ENCODE measurements at regions not wholly inside any gene's neighbourhood (a gene's known extent, or its start where the extent isn't known, plus 50 kb on each side); places are given as distances from the start of the nearest gene placed in this dataset.

GRCh38 chr17:5687646-5688045 lies 103.3 kb upstream of the NLRP1 start:
- no peaks in the 10 kb centered on the region for H3K79me2 ChIP-seq (ENCODE audit: low read length)
- no peak overlapping the region for H3K9ac ChIP-seq (ENCODE audit: low read length)
- H4K20me1 ChIP-seq (ENCODE audit: insufficient read depth, low read length): no peaks in the 10 kb centered on the region
- H3K27ac ChIP-seq (ENCODE audit: low read length): no peak overlapping the region
- H3F3A ChIP-seq (ENCODE audit: insufficient read depth, low read length): no peaks in the 10 kb centered on the region
- H3K27me3 ChIP-seq (replicated peaks; ENCODE audit: insufficient read depth, low read length): no peaks in the 10 kb centered on the region; the same call in 1 of the 2 replicates
- no peaks in the 10 kb centered on the region for H3K9me3 ChIP-seq (replicated peaks; ENCODE audit: insufficient read depth, low read length)
- H3K4me1 ChIP-seq (ENCODE audit: low read length): no peaks in the 10 kb centered on the region
- no peak overlapping the region for H2AFZ ChIP-seq (ENCODE audit: low read length)
- H3K9me2 ChIP-seq (replicated peaks; ENCODE audit: insufficient read depth, low read length): no peaks in the 10 kb centered on the region
- H3K4me2 ChIP-seq (ENCODE audit: low read depth, low read length): no peak overlapping the region
- DNase-seq: no peak
- no peak overlapping the region for H3K4me3 ChIP-seq (ENCODE audit: low read length)
- no peaks in the 10 kb centered on the region for H3K36me3 ChIP-seq (replicated peaks; ENCODE audit: insufficient read depth, low read length)
- TF ChIP-seq EZH2phosphoT487 (IDR thresholded peaks at IDR 0.05; ENCODE audit: low read length): no peak
- TF ChIP-seq EZH2 (optimal IDR thresholded peaks at IDR 0.05; ENCODE audit: low read depth, low read length): no peak
- no peak for TF ChIP-seq CTCF (IDR thresholded peaks at IDR 0.05; ENCODE audit: low read length)

GRCh38 chr17:5693821-5694220 lies 109.5 kb upstream of the NLRP1 start:
- Histone ChIP-seq H3K27me3 (replicated peaks; ENCODE audit: insufficient read depth, low read length) (no peaks in the 10 kb centered on the region), H3K9me2 (replicated peaks; ENCODE audit: insufficient read depth, low read length) (no peaks in the 10 kb centered on the region), H3K4me3 (ENCODE audit: low read length) (no peak overlapping the region), H3K79me2 (ENCODE audit: low read length) (no peaks in the 10 kb centered on the region), H3K9ac (ENCODE audit: low read length) (no peak overlapping the region), H3K36me3 (replicated peaks; ENCODE audit: insufficient read depth, low read length) (no peaks in the 10 kb centered on the region), H2AFZ (ENCODE audit: low read length) (no peak overlapping the region), H3K4me1 (ENCODE audit: low read length) (no peaks in the 10 kb centered on the region), H3K4me2 (ENCODE audit: low read depth, low read length) (no peak overlapping the region), H3K9me3 (replicated peaks; ENCODE audit: insufficient read depth, low read length) (no peaks in the 10 kb centered on the region), H4K20me1 (ENCODE audit: insufficient read depth, low read length) (no peaks in the 10 kb centered on the region), H3K27ac (ENCODE audit: low read length) (no peak overlapping the region), H3F3A (ENCODE audit: insufficient read depth, low read length) (no peaks in the 10 kb centered on the region)
- DNase-seq: no peak
- TF ChIP-seq CTCF (IDR thresholded peaks at IDR 0.05; ENCODE audit: low read length): no peak
- TF ChIP-seq EZH2phosphoT487 (IDR thresholded peaks at IDR 0.05; ENCODE audit: low read length): no peak
- TF ChIP-seq EZH2 (optimal IDR thresholded peaks at IDR 0.05; ENCODE audit: low read depth, low read length): no peak

GRCh38 chr17:5694551-5694950 lies 110.2 kb upstream of the NLRP1 start:
- Histone ChIP-seq H3K27me3 (replicated peaks; ENCODE audit: insufficient read depth, low read length) (no peaks in the 10 kb centered on the region), H2AFZ (ENCODE audit: low read length) (no peak overlapping the region), H3K36me3 (replicated peaks; ENCODE audit: insufficient read depth, low read length) (no peaks in the 10 kb centered on the region), H3K79me2 (ENCODE audit: low read length) (no peaks in the 10 kb centered on the region), H3K9ac (ENCODE audit: low read length) (no peak overlapping the region), H4K20me1 (ENCODE audit: insufficient read depth, low read length) (no peaks in the 10 kb centered on the region), H3K4me3 (ENCODE audit: low read length) (no peak overlapping the region), H3K9me2 (replicated peaks; ENCODE audit: insufficient read depth, low read length) (no peaks in the 10 kb centered on the region), H3F3A (ENCODE audit: insufficient read depth, low read length) (no peaks in the 10 kb centered on the region), H3K27ac (ENCODE audit: low read length) (no peak overlapping the region), H3K4me1 (ENCODE audit: low read length) (no peaks in the 10 kb centered on the region), H3K9me3 (replicated peaks; ENCODE audit: insufficient read depth, low read length) (no peaks in the 10 kb centered on the region), H3K4me2 (ENCODE audit: low read depth, low read length) (no peak overlapping the region)
- DNase-seq: no peak
- TF ChIP-seq CTCF (IDR thresholded peaks at IDR 0.05; ENCODE audit: low read length) (no peak), EZH2 (optimal IDR thresholded peaks at IDR 0.05; ENCODE audit: low read depth, low read length) (no peak), EZH2phosphoT487 (IDR thresholded peaks at IDR 0.05; ENCODE audit: low read length) (no peak)
